ENCODE measurements at regions not wholly inside any gene's neighbourhood (a gene's known extent, or its start where the extent isn't known, plus 50 kb on each side); places are given as distances from the start of the nearest gene placed in this dataset.

- TF ChIP-seq POLR2A (IDR thresholded peaks at IDR 0.05) (no peak), CTCF (IDR thresholded peaks at IDR 0.05) (no peak)
Observed at GRCh38 chr3:168753724-168754123, 658.0 kb upstream of the GOLIM4 start.

All from adrenal gland (tissue), 5 donors.